CD4-positive, alpha-beta T cell treated with Interleukin-12 subunit alpha and Interleukin-12 subunit beta, for 1 hour (primary cell): ENCODE measurements at regions not wholly inside any gene's neighbourhood (a gene's known extent, or its start where the extent isn't known, plus 50 kb on each side); places are given as distances from the start of the nearest gene placed in this dataset.

Source experiments
- DNase-seq: peaks from one replicate; pipeline ENCODE4 v3.0.0-alpha.2; 2020

- DNase-seq: no peak
Measured at GRCh38 chr6:19492636-19493405, 344.3 kb upstream of the ID4 start.

DNA sequence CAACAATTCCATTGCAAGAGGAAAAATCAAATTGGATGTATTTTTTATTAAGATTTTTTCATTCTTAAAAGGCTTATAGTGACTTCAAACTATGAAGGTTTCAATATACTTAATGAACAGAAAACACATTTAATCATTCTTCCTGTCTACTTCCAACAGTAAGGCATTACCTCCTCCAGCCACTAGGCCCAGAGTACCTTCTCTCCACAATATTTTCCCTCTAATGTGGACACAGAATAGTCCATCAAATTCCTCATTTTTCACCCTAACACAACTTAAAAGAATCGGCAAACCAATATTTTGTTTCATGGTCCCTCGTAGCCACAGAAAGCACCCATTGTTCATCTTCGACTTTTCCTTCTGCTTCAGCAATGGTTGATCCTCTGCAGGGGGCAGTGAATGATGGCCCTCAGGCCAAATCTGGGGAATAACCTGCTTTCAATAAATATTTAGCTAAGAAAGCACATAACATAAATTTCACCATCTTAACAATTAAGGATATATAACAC is 335.4 kb upstream of the ID4 start:
- no peak for DNase-seq

GRCh38 chr6:19502301-19502700 is 334.9 kb upstream of the ID4 start:
- no peak for DNase-seq

GRCh38 chr6:19515939-19516338 is 321.2 kb upstream of the ID4 start:
- DNase-seq: no peak

DNA sequence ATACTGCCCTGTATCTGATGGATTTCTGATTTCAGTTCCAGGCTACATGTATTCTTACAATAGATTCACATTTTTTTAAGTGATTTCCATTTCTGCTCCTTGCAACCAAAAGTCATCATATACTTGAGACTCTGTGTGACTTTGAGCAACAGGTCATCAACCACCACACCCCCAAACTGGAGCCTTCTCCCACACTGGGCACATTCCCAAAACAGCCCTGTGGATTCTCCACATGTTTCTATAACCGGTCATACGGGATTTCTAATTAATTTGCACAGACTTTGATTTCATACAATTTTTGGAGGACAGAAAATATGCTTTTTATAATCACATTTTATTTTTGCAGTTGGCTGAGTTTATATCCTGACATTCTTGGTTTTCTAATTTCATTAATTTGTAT is 317.2 kb upstream of the ID4 start:
- DNase-seq: no peak

DNA sequence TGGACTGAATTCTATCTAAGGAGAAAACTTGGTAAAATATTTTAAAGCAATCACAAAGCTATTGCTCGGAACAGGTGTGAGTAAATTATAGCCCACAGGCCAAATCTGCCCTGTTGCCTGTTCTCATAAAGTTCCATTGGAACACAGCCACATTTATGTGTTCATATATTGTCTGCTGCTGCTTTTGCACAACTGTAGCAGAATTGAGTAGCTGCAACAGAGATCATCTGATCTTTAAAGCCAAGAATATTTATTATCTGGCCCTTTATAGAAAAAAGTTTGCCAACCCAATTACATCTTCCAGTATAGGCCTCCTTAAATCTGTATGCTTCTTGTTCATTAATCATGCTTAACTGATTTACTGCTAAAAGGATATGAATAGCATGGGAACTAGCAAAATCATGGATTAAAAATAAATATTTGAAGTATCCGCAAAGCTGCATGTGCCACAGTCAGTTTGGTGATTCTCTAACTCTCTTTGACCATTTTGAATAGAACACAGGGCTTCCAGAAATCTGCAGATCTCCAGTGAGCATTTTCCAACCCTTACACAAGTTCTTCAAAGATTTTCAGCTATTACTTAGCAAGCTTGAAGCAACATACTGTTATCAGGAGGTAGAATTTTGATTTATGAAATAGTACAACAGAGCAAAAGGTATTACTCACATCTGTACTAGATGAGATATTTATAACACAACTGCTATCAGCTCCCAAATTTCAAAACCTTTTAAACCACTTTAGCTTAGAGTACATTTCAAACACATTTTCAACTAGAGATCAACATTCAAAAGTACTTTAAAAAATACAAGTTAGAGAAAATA is 312.6 kb upstream of the ID4 start:
- no peak for DNase-seq

GRCh38 chr6:19525673-19526072 is 311.5 kb upstream of the ID4 start:
- DNase-seq: no peak

- no peak for DNase-seq
Measured at GRCh38 chr6:19530188-19530587, 307.0 kb upstream of the ID4 start.

DNA sequence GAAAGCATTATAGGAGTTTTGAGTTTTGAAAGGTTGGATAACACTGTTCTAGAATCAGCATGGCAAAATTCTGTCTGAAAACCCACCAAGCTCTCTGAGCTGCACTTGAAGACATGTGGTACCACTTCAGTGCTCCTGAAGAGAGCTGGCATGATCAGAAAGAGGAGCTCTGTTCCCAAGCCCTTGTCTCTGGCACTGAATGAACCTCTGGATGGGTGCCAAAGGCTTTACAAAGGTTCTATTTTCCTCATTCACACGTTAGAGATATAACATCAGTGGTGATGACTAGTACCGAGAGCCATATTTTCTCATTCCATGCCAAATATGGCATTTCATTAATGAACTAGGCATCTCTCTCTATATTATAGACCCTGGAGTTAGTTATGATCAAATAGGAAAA is 301.8 kb upstream of the ID4 start:
- no peak for DNase-seq

GRCh38 chr6:19536838-19537237 is 300.3 kb upstream of the ID4 start:
- DNase-seq: no peak

GRCh38 chr6:19538096-19538495 is 299.1 kb upstream of the ID4 start:
- no peak for DNase-seq

DNA sequence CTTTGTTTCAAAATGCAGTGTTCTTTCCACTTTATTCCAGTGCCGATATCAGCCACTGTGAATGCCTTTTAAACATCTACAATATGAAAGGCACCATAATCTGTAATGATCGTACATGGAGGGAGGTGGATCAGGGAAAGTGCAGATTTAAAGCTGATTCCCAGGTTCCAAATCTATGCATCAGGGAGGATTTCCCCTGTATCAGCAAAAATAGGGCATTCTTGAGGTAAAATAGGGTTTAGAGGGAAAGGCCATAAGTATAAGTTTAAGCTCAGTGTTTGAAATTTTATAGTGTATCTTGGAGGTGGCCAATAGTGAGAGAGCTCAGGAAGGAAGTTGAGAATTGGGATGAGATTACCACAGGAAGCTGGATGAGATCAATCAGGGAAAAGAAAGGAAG is 289.7 kb upstream of the ID4 start:
- no peak for DNase-seq

GRCh38 chr6:19549109-19549508 is 288.1 kb upstream of the ID4 start:
- DNase-seq: no peak

DNA sequence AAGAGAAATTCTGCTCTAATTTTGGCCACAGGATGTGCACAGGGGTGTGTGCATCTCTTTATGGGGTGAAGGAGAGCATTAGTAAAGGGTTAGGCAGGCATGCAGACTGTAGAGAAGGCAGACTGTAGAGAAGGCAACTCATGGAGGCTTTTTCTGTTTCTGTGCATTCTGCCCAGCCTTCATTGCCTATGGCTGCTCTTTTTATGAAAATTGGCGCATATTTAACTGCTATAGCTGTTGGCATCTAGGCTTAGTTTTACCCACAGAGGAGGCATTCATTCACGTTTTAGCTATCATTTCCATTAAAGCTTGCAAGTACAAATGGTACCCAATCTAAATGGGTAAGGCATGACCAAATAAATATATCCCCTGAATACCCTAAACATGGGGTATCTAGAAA is 286.8 kb upstream of the ID4 start:
- DNase-seq: no peak

- DNase-seq: no peak
Measured at GRCh38 chr6:19551611-19552010, 285.6 kb upstream of the ID4 start.

- no peak for DNase-seq
Measured at GRCh38 chr6:19552076-19552475, 285.1 kb upstream of the ID4 start.

- no peak for DNase-seq
Measured at GRCh38 chr6:19552588-19552987, 284.6 kb upstream of the ID4 start.

DNA sequence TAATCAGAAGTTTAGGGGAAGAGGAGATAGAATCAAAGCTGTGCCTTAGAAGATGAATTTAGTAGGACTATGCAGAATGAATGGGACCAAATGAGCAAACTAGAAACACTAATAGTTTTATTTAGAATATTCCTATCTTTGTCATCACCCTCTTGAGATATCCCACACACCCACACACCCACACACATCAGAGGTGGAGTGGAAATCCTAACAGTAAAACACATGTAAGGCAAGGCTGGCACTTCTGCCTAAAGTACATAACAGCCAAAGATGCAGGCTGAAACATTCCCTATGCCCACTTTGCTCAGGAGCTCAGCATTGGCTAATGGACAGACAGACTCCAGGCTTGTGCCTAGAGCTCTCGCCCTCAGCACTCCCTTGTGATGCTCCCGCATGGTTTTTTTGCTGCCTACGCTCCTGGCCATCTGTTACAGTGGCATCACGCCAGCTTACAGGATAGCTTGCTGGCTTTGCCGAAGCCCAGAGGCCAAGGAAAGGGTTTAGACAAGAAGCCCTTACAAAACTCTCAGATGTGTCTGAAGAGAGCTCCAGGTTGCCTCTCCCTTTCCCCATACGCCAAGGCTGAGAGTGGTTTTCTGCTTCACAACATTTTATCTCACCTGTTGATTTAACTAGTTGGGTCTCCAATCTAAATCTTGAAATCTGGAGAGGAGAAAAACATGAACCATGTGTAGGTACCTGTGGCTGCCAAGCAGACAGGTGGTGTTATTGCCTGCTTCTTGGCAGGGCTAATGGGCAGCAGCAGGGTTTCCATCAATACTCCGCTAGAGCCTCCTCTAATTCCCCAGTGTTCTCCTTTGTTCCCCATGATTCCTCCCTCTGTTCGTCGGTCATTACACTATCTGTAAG is 282.6 kb upstream of the ID4 start:
- no peak for DNase-seq

DNA sequence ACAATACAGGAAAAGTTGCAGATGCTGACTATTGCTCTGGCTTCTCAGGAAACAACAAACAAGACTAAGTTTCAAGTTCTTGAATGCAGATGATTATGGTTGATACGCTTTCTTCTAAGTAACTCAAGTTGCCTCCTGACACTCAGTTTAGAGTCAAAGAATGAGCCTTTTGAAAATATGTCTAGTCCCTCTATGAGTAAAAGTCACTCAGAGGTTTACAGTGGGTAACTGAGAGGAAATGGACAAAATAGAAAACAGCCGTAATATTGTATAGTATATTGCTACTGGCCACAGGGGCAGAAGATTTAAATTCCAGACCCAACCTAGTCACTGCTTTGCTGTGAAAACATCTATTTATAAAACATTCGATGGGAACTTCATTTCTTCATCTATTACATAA is 280.0 kb upstream of the ID4 start:
- DNase-seq: no peak

DNA sequence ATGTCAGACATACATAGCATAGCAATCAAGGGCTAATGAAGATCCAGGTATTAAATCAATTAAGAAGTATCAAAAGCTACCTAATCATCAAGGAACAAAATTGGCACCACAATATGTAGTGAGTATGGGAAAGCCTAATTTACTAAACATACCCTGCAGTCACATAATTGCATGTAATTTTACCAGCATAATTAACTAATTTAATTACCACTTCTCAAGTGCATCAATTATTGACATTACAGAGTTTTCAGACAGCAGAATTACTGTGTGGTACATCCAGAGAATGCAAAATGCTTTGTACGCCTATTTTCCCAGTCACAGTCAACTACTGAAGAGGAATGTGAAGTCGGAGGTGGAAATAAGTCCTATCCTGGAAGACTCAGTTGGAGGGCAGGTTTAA is 279.0 kb upstream of the ID4 start:
- no peak for DNase-seq

GRCh38 chr6:19558934-19559333 is 278.2 kb upstream of the ID4 start:
- no peak for DNase-seq

DNA sequence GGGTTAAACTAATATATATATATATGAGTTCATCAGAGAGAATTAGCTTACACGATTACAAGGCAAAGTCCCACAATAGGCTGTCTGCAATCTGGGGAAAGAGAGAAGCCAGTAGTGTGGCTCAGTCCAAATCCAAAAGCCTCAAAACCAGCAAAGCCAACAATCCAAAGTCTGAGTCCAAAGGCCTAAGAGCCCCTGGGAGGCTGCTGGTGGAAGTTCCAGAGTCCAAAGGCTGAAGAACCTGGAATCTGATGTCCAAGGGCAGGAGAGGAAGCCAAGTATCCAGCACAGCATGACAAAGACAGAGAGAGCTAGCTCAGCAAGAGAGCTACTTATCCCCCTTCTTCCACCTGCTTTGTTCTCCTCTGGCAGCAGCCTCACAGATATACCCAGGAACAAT is 274.7 kb upstream of the ID4 start:
- DNase-seq: no peak

DNA sequence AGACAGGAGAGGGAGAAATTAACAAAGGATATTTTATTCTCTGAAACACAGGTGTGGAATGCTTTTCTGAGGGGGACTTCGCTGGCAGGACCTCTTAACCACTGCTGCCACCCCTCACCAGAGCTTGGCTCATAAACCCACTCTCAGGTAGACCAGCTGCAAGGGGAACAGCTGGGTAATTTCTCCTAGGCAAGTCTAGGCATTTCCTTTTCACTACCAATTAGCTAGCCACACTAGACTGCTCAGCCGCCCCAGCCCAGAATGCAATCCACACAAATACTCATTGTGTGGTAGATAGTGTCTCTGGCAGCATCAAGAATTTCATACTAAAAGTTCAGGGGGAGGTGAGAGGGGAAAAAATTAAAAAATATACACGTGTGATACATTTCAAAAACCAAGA is 267.6 kb upstream of the ID4 start:
- no peak for DNase-seq
